ENCODE measurements at regions not wholly inside any gene's neighbourhood (a gene's known extent, or its start where the extent isn't known, plus 50 kb on each side); places are given as distances from the start of the nearest gene placed in this dataset.

DNA sequence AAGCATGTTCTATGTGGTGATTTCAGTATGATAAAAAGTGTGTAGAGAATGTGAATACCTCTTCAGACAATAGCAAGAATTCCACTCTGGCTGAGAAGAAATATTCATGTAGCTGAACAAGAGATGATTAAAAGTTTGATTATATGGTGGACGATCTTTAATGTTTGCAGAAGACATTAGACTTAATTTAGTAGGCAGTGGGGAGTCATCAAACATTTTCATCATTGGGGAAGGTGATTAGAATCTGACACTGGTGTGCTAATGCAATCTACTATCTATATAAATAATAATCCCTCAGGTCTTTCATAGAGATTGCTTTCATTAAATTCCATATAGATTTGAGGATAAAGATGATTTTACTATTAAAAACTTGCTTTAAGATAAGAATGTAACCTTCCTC is 761.0 kb downstream of the SOCS6 start:
- H3K4me1 ChIP-seq (ENCODE audit: control insufficient read depth, extremely low read depth, insufficient read depth, low read length), result no peaks in the 10 kb centered on the region
- H3K9ac ChIP-seq (ENCODE audit: control insufficient read depth, extremely low read depth, insufficient read depth, low read length), result no peak overlapping the region
- no peak overlapping the region for H3K4me3 ChIP-seq (ENCODE audit: control insufficient read depth in 2 of 3, extremely low read depth in 1 of 3, insufficient read depth in 2 of 3, low read depth in 1 of 3, low read length in 3 of 3)
- H3K9me3 ChIP-seq (ENCODE audit: control insufficient read depth, low read depth, low read length), result peaks cover 2% of the 10 kb centered on the region
- no peaks in the 10 kb centered on the region for H3K27me3 ChIP-seq (ENCODE audit: control insufficient read depth, extremely low read depth, insufficient read depth, low read length)
- no peaks in the 10 kb centered on the region for H3K9me1 ChIP-seq (ENCODE audit: control insufficient read depth, extremely low read depth, insufficient read depth, low read length)
- no peak for DNase-seq (ENCODE audit: low read depth, low spot score)
- no peak overlapping the region for H3K27ac ChIP-seq (ENCODE audit: control insufficient read depth, insufficient read depth, low read length)
- H3K79me2 ChIP-seq (ENCODE audit: control insufficient read depth, insufficient read depth, low read length), result no peaks in the 10 kb centered on the region
- no peaks in the 10 kb centered on the region for H3K36me3 ChIP-seq (ENCODE audit: control insufficient read depth in 2 of 2, extremely low read depth in 1 of 2, insufficient read depth in 2 of 2, low read length in 2 of 2)
- no peak overlapping the region for H3K4me2 ChIP-seq (ENCODE audit: control insufficient read depth, extremely low read depth, insufficient read depth, low read depth, low read length)
- H4K20me1 ChIP-seq (ENCODE audit: control insufficient read depth, extremely low read depth, insufficient read depth, low read length), result no peaks in the 10 kb centered on the region
- dilution Hi-C loops (cut with MboI; ENCODE audit: extremely low pct_ligation_motif_present, low sequenced_read_pairs), result no loop called here
- TF ChIP-seq, protein P1, sequence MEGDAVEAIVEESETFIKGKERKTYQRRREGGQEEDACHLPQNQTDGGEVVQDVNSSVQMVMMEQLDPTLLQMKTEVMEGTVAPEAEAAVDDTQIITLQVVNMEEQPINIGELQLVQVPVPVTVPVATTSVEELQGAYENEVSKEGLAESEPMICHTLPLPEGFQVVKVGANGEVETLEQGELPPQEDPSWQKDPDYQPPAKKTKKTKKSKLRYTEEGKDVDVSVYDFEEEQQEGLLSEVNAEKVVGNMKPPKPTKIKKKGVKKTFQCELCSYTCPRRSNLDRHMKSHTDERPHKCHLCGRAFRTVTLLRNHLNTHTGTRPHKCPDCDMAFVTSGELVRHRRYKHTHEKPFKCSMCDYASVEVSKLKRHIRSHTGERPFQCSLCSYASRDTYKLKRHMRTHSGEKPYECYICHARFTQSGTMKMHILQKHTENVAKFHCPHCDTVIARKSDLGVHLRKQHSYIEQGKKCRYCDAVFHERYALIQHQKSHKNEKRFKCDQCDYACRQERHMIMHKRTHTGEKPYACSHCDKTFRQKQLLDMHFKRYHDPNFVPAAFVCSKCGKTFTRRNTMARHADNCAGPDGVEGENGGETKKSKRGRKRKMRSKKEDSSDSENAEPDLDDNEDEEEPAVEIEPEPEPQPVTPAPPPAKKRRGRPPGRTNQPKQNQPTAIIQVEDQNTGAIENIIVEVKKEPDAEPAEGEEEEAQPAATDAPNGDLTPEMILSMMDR (optimal IDR thresholded peaks at IDR 0.05 in 1 of 3, IDR thresholded peaks at IDR 0.05 in 1 of 3, conservative IDR thresholded peaks at IDR 0.05 in 1 of 3; ENCODE audit: extremely low read depth in 1 of 3, insufficient read depth in 2 of 3, low read length in 3 of 3), result no peak
- TF ChIP-seq EZH2 (IDR thresholded peaks at IDR 0.05; ENCODE audit: low read length), result no peak
- FAIRE-seq, result no peak
- H2AFZ ChIP-seq (ENCODE audit: control insufficient read depth, low read length), result no peak overlapping the region

DNA sequence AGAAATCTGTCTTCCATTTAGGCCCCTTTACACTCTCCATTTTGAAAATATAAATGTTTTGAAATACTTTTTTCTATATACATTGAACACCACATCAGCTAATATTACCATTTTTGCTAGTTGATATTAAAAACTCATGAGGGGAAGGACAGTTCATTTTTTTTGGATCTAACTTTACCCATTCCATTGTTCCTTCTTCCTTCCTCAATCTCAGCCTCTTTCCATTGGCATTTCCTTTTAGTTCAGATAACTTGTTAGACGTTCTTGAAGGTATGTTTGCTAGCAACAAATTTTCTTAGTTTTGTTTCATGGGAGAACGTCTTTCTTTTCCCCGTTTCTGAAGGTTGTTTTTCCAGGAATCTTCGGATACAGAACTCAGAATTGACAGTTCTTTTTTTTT is 759.0 kb downstream of the SOCS6 start:
- H3K4me2 ChIP-seq (ENCODE audit: control insufficient read depth, extremely low read depth, insufficient read depth, low read depth, low read length), result no peak overlapping the region
- FAIRE-seq (no peak), DNase-seq (ENCODE audit: low read depth, low spot score) (no peak)
- no peaks in the 10 kb centered on the region for H3K9me1 ChIP-seq (ENCODE audit: control insufficient read depth, extremely low read depth, insufficient read depth, low read length)
- peaks cover under 1% of the 10 kb centered on the region for H3K9me3 ChIP-seq (ENCODE audit: control insufficient read depth, low read depth, low read length)
- no peaks in the 10 kb centered on the region for H3K79me2 ChIP-seq (ENCODE audit: control insufficient read depth, insufficient read depth, low read length)
- no peak overlapping the region for H3K9ac ChIP-seq (ENCODE audit: control insufficient read depth, extremely low read depth, insufficient read depth, low read length)
- H3K36me3 ChIP-seq (ENCODE audit: control insufficient read depth in 2 of 2, extremely low read depth in 1 of 2, insufficient read depth in 2 of 2, low read length in 2 of 2), result no peaks in the 10 kb centered on the region
- no peaks in the 10 kb centered on the region for H4K20me1 ChIP-seq (ENCODE audit: control insufficient read depth, extremely low read depth, insufficient read depth, low read length)
- TF ChIP-seq EZH2 (IDR thresholded peaks at IDR 0.05; ENCODE audit: low read length), result no peak
- TF ChIP-seq, protein P1 (optimal IDR thresholded peaks at IDR 0.05 in 1 of 3, IDR thresholded peaks at IDR 0.05 in 1 of 3, conservative IDR thresholded peaks at IDR 0.05 in 1 of 3; ENCODE audit: extremely low read depth in 1 of 3, insufficient read depth in 2 of 3, low read length in 3 of 3), result no peak
- dilution Hi-C loops (cut with MboI; ENCODE audit: extremely low pct_ligation_motif_present, low sequenced_read_pairs), result no loop called here
- no peak overlapping the region for H3K27ac ChIP-seq (ENCODE audit: control insufficient read depth, insufficient read depth, low read length)
- H2AFZ ChIP-seq (ENCODE audit: control insufficient read depth, low read length), result no peak overlapping the region
- no peaks in the 10 kb centered on the region for H3K27me3 ChIP-seq (ENCODE audit: control insufficient read depth, extremely low read depth, insufficient read depth, low read length)
- H3K4me1 ChIP-seq (ENCODE audit: control insufficient read depth, extremely low read depth, insufficient read depth, low read length), result no peaks in the 10 kb centered on the region
- H3K4me3 ChIP-seq (ENCODE audit: control insufficient read depth in 2 of 3, extremely low read depth in 1 of 3, insufficient read depth in 2 of 3, low read depth in 1 of 3, low read length in 3 of 3), result no peak overlapping the region
